ENCODE measurements at regions not wholly inside any gene's neighbourhood (a gene's known extent, or its start where the extent isn't known, plus 50 kb on each side); places are given as distances from the start of the nearest gene placed in this dataset.

- no peak overlapping the region for H3K27ac ChIP-seq
- TF ChIP-seq POLR2A (IDR thresholded peaks at IDR 0.05), result no peak
- TF ChIP-seq, protein P1, sequence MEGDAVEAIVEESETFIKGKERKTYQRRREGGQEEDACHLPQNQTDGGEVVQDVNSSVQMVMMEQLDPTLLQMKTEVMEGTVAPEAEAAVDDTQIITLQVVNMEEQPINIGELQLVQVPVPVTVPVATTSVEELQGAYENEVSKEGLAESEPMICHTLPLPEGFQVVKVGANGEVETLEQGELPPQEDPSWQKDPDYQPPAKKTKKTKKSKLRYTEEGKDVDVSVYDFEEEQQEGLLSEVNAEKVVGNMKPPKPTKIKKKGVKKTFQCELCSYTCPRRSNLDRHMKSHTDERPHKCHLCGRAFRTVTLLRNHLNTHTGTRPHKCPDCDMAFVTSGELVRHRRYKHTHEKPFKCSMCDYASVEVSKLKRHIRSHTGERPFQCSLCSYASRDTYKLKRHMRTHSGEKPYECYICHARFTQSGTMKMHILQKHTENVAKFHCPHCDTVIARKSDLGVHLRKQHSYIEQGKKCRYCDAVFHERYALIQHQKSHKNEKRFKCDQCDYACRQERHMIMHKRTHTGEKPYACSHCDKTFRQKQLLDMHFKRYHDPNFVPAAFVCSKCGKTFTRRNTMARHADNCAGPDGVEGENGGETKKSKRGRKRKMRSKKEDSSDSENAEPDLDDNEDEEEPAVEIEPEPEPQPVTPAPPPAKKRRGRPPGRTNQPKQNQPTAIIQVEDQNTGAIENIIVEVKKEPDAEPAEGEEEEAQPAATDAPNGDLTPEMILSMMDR (IDR thresholded peaks at IDR 0.05), result no peak
- no peaks in the 10 kb centered on the region for H3K36me3 ChIP-seq (replicated peaks in 1 of 2)
- WGBS, 4 donors, result 45 to 61% (median 57%) methylated on average over 3 of the region's 3 CpGs
- no peak for DNase-seq
- no peaks in the 10 kb centered on the region for H3K4me1 ChIP-seq (replicated peaks in 1 of 2)
- no peaks in the 10 kb centered on the region for H3K9me3 ChIP-seq (replicated peaks in 1 of 3)
- H3K27me3 ChIP-seq, result peaks cover 4% of the 10 kb centered on the region
- H3K4me3 ChIP-seq, result no peak overlapping the region
- intact Hi-C loops (cut with DNase I), result loop anchor here (5.0 to 10.0 kb wide), 3 partner anchors 303 to 503 kb away; no protein-coding TSS in a partner anchor
These were observed 569.5 kb upstream of the WWC1 start for GRCh38 chr5:167721926-167722440.

- H3K4me3 ChIP-seq, result no peak overlapping the region
- no peak overlapping the region for H3K27ac ChIP-seq
- 15 to 19% (median 19%) methylated on average over 9 of the region's 9 CpGs for WGBS, 4 donors
- H3K27me3 ChIP-seq, result peaks cover 4% of the 10 kb centered on the region
- no peak for TF ChIP-seq POLR2A (IDR thresholded peaks at IDR 0.05)
- TF ChIP-seq, protein P1 (IDR thresholded peaks at IDR 0.05), result peak; percentile 77 to 91 (median 85)
- intact Hi-C loops (cut with DNase I), result loop anchor here (5.0 to 10.0 kb wide), 3 partner anchors 301 to 501 kb away; no protein-coding TSS in a partner anchor
- H3K36me3 ChIP-seq (replicated peaks in 1 of 2), result no peaks in the 10 kb centered on the region
- peak; percentile 64 to 89 (median 74) for DNase-seq
- no peaks in the 10 kb centered on the region for H3K9me3 ChIP-seq (replicated peaks in 1 of 3)
- H3K4me1 ChIP-seq (replicated peaks in 1 of 2), result no peaks in the 10 kb centered on the region
These were observed 568.1 kb upstream of the WWC1 start for GRCh38 chr5:167723254-167723871.

- DNase-seq, result no peak
- no peaks in the 10 kb centered on the region for H3K27me3 ChIP-seq
- no peaks in the 10 kb centered on the region for H3K36me3 ChIP-seq (replicated peaks in 1 of 2)
- H3K4me1 ChIP-seq (replicated peaks in 1 of 2), result no peaks in the 10 kb centered on the region
- 57 to 74% (median 68%) methylated on average over 2 of the region's 2 CpGs for WGBS, 4 donors
- no peak for TF ChIP-seq POLR2A (IDR thresholded peaks at IDR 0.05)
- TF ChIP-seq, protein P1 (IDR thresholded peaks at IDR 0.05), result no peak
- no peak overlapping the region for H3K27ac ChIP-seq
- H3K9me3 ChIP-seq (replicated peaks in 1 of 3), result no peaks in the 10 kb centered on the region
- no peak overlapping the region for H3K4me3 ChIP-seq
- intact Hi-C loops (cut with DNase I), result loop anchor here (10.0 kb wide), 2 partner anchors 300 to 500 kb away; no protein-coding TSS in a partner anchor
These were observed 566.2 kb upstream of the WWC1 start for GRCh38 chr5:167725264-167725663.

GRCh38 chr5:167725741-167726140 lies 565.7 kb upstream of the WWC1 start:
- TF ChIP-seq, protein P1 (IDR thresholded peaks at IDR 0.05), result no peak
- no peak for TF ChIP-seq POLR2A (IDR thresholded peaks at IDR 0.05)
- 83 to 91% (median 90%) methylated on average over 7 of the region's 7 CpGs for WGBS, 4 donors
- H3K36me3 ChIP-seq (replicated peaks in 1 of 2), result no peaks in the 10 kb centered on the region
- intact Hi-C loops (cut with DNase I), result loop anchor here (10.0 kb wide), 2 partner anchors 299 to 499 kb away; no protein-coding TSS in a partner anchor
- H3K4me1 ChIP-seq (replicated peaks in 1 of 2), result no peaks in the 10 kb centered on the region
- no peak for DNase-seq
- no peaks in the 10 kb centered on the region for H3K9me3 ChIP-seq (replicated peaks in 1 of 3)
- H3K27me3 ChIP-seq, result no peaks in the 10 kb centered on the region
- no peak overlapping the region for H3K27ac ChIP-seq
- no peak overlapping the region for H3K4me3 ChIP-seq
